ENCODE measurements at regions not wholly inside any gene's neighbourhood (a gene's known extent, or its start where the extent isn't known, plus 50 kb on each side); places are given as distances from the start of the nearest gene placed in this dataset.

- no peak for DNase-seq
Observed at GRCh38 chr11:33520112-33520511, 180.5 kb downstream of the C11orf91 start.

GRCh38 chr11:33515347-33515746 lies 185.3 kb downstream of the C11orf91 start:
- DNase-seq: no peak

- DNase-seq: no peak
Observed at GRCh38 chr11:33514079-33514925, 186.3 kb downstream of the C11orf91 start.

- DNase-seq: no peak
Observed at GRCh38 chr11:33509632-33510031, 191.0 kb downstream of the C11orf91 start.

GRCh38 chr11:33507967-33508366 lies 192.7 kb downstream of the C11orf91 start:
- DNase-seq: no peak

- DNase-seq: no peak
Observed at GRCh38 chr11:33507356-33507755, 193.3 kb downstream of the C11orf91 start.

- DNase-seq: no peak
Observed at GRCh38 chr11:33505093-33505492, 195.5 kb downstream of the C11orf91 start.

- DNase-seq: no peak
Observed at GRCh38 chr11:33500861-33501479, 199.7 kb downstream of the C11orf91 start.

- DNase-seq: no peak
Observed at GRCh38 chr11:33500332-33500731, 200.3 kb downstream of the C11orf91 start.

- DNase-seq: no peak
Observed at GRCh38 chr11:33492596-33492995, 208.0 kb downstream of the C11orf91 start.

GRCh38 chr11:33490842-33491370 lies 209.7 kb downstream of the C11orf91 start:
- DNase-seq: no peak

GRCh38 chr11:33488971-33489370 lies 211.7 kb downstream of the C11orf91 start:
- no peak for DNase-seq

GRCh38 chr11:33480626-33481025 lies 220.0 kb downstream of the C11orf91 start:
- no peak for DNase-seq

- no peak for DNase-seq
Observed at GRCh38 chr11:33479231-33479630, 221.4 kb downstream of the C11orf91 start.

- DNase-seq: no peak
Observed at GRCh38 chr11:33478111-33478573, 221.0 kb downstream of the HIPK3 start.

GRCh38 chr11:33476945-33477606 lies 219.9 kb downstream of the HIPK3 start:
- no peak for DNase-seq

GRCh38 chr11:33475993-33476392 lies 218.8 kb downstream of the HIPK3 start:
- DNase-seq: no peak

- no peak for DNase-seq
Observed at GRCh38 chr11:33474866-33475265, 217.7 kb downstream of the HIPK3 start.

GRCh38 chr11:33471541-33471940 lies 214.4 kb downstream of the HIPK3 start:
- DNase-seq: no peak

- no peak for DNase-seq
Observed at GRCh38 chr11:33467966-33468365, 210.8 kb downstream of the HIPK3 start.

- no peak for DNase-seq
Observed at GRCh38 chr11:33463059-33463458, 205.9 kb downstream of the HIPK3 start.

GRCh38 chr11:33461369-33462125 lies 204.4 kb downstream of the HIPK3 start:
- no peak for DNase-seq

GRCh38 chr11:33457948-33458347 lies 200.8 kb downstream of the HIPK3 start:
- no peak for DNase-seq

Measured in activated CD8-positive, alpha-beta memory T cell treated with anti-CD3 and anti-CD28 coated beads, Interleukin-2, amount 50 U/mL, for 4 hours (primary cell).